ENCODE measurements at regions not wholly inside any gene's neighbourhood (a gene's known extent, or its start where the extent isn't known, plus 50 kb on each side); places are given as distances from the start of the nearest gene placed in this dataset.

- no peak overlapping the region for H3K27ac Mint-ChIP-seq
- peaks cover 3% of the 10 kb centered on the region for H3K4me1 Mint-ChIP-seq (ENCODE audit: low read depth)
- TF ChIP-seq CTCF (IDR thresholded peaks at IDR 0.05; ENCODE audit: unreplicated experiment): no peak
- H3K36me3 Mint-ChIP-seq (ENCODE audit: insufficient read depth): no peaks in the 10 kb centered on the region
- H3K27me3 Mint-ChIP-seq: no peaks in the 10 kb centered on the region
- H3K9me3 Mint-ChIP-seq (ENCODE audit: low read depth): peaks cover 3% of the 10 kb centered on the region
- no peak for DNase-seq (ENCODE audit: low spot score, unreplicated experiment)
- no peak overlapping the region for H3K4me3 Mint-ChIP-seq (ENCODE audit: low read depth)
Observed at GRCh38 chr21:22892740-22893139, 1894.5 kb downstream of the NCAM2 start.

GRCh38 chr21:22898051-22898665 lies 1899.9 kb downstream of the NCAM2 start:
- Mint-ChIP-seq H3K36me3 (ENCODE audit: insufficient read depth) (no peaks in the 10 kb centered on the region), H3K4me3 (ENCODE audit: low read depth) (no peak overlapping the region), H3K9me3 (ENCODE audit: low read depth) (peaks cover 3% of the 10 kb centered on the region), H3K27me3 (no peaks in the 10 kb centered on the region), H3K27ac (no peak overlapping the region), H3K4me1 (ENCODE audit: low read depth) (no peaks in the 10 kb centered on the region)
- TF ChIP-seq CTCF (IDR thresholded peaks at IDR 0.05; ENCODE audit: unreplicated experiment): no peak
- no peak for DNase-seq (ENCODE audit: low spot score, unreplicated experiment)

GRCh38 chr21:22900490-22900889 lies 1902.3 kb downstream of the NCAM2 start:
- no peaks in the 10 kb centered on the region for H3K4me1 Mint-ChIP-seq (ENCODE audit: low read depth)
- TF ChIP-seq CTCF (IDR thresholded peaks at IDR 0.05; ENCODE audit: unreplicated experiment): no peak
- no peak for DNase-seq (ENCODE audit: low spot score, unreplicated experiment)
- no peaks in the 10 kb centered on the region for H3K27me3 Mint-ChIP-seq
- H3K9me3 Mint-ChIP-seq (ENCODE audit: low read depth): peaks cover 3% of the 10 kb centered on the region
- H3K4me3 Mint-ChIP-seq (ENCODE audit: low read depth): no peak overlapping the region
- H3K36me3 Mint-ChIP-seq (ENCODE audit: insufficient read depth): no peaks in the 10 kb centered on the region
- H3K27ac Mint-ChIP-seq: no peak overlapping the region

GRCh38 chr21:22903851-22904250 lies 1905.6 kb downstream of the NCAM2 start:
- H3K4me1 Mint-ChIP-seq (ENCODE audit: low read depth): no peaks in the 10 kb centered on the region

GRCh38 chr21:22904385-22904784 lies 1906.2 kb downstream of the NCAM2 start:
- no peaks in the 10 kb centered on the region for H3K9me3 Mint-ChIP-seq (ENCODE audit: low read depth)
- DNase-seq (ENCODE audit: low spot score, unreplicated experiment): no peak
- no peak for TF ChIP-seq CTCF (IDR thresholded peaks at IDR 0.05; ENCODE audit: unreplicated experiment)
- no peaks in the 10 kb centered on the region for H3K36me3 Mint-ChIP-seq (ENCODE audit: insufficient read depth)
- H3K4me3 Mint-ChIP-seq (ENCODE audit: low read depth): no peak overlapping the region
- no peaks in the 10 kb centered on the region for H3K4me1 Mint-ChIP-seq (ENCODE audit: low read depth)
- no peaks in the 10 kb centered on the region for H3K27me3 Mint-ChIP-seq
- no peak overlapping the region for H3K27ac Mint-ChIP-seq

More at GRCh38 chr21:22903851-22904250, 1905.6 kb downstream of the NCAM2 start:
- no peaks in the 10 kb centered on the region for H3K27me3 Mint-ChIP-seq
- H3K36me3 Mint-ChIP-seq (ENCODE audit: insufficient read depth): no peaks in the 10 kb centered on the region
- no peak overlapping the region for H3K27ac Mint-ChIP-seq
- no peak for DNase-seq (ENCODE audit: low spot score, unreplicated experiment)
- TF ChIP-seq CTCF (IDR thresholded peaks at IDR 0.05; ENCODE audit: unreplicated experiment): no peak
- no peaks in the 10 kb centered on the region for H3K9me3 Mint-ChIP-seq (ENCODE audit: low read depth)
- no peak overlapping the region for H3K4me3 Mint-ChIP-seq (ENCODE audit: low read depth)

Measured in progenitor cell of endocrine pancreas (in vitro differentiated cells).